ENCODE measurements at regions not wholly inside any gene's neighbourhood (a gene's known extent, or its start where the extent isn't known, plus 50 kb on each side); places are given as distances from the start of the nearest gene placed in this dataset.

- in situ Hi-C loops (cut with HindIII; ENCODE audit: low pct_ligation_motif_present, low pct_unique_long_range_greater_than_20kb, low sequenced_read_pairs): no loop called here
- no peak for DNase-seq
Measured at GRCh38 chr1:25033030-25033827, 103.2 kb upstream of the RUNX3 start.

GRCh38 chr1:25031966-25032667 lies 102.0 kb upstream of the RUNX3 start:
- DNase-seq: no peak
- in situ Hi-C loops (cut with HindIII; ENCODE audit: low pct_ligation_motif_present, low pct_unique_long_range_greater_than_20kb, low sequenced_read_pairs): no loop called here

GRCh38 chr1:25031601-25031965 lies 101.5 kb upstream of the RUNX3 start:
- no peak for DNase-seq
- in situ Hi-C loops (cut with HindIII; ENCODE audit: low pct_ligation_motif_present, low pct_unique_long_range_greater_than_20kb, low sequenced_read_pairs): no loop called here

GRCh38 chr1:25030674-25031589 lies 100.9 kb upstream of the RUNX3 start:
- no peak for DNase-seq
- in situ Hi-C loops (cut with HindIII; ENCODE audit: low pct_ligation_motif_present, low pct_unique_long_range_greater_than_20kb, low sequenced_read_pairs): no loop called here

GRCh38 chr1:25030012-25030411 lies 99.9 kb upstream of the RUNX3 start:
- no peak for DNase-seq
- in situ Hi-C loops (cut with HindIII; ENCODE audit: low pct_ligation_motif_present, low pct_unique_long_range_greater_than_20kb, low sequenced_read_pairs): no loop called here

GRCh38 chr1:25028907-25029599 lies 99.0 kb upstream of the RUNX3 start:
- DNase-seq: no peak
- in situ Hi-C loops (cut with HindIII; ENCODE audit: low pct_ligation_motif_present, low pct_unique_long_range_greater_than_20kb, low sequenced_read_pairs): no loop called here

- no peak for DNase-seq
- in situ Hi-C loops (cut with HindIII; ENCODE audit: low pct_ligation_motif_present, low pct_unique_long_range_greater_than_20kb, low sequenced_read_pairs): no loop called here
Measured at GRCh38 chr1:25028587-25028906, 98.5 kb upstream of the RUNX3 start.

GRCh38 chr1:25027822-25028586 lies 97.9 kb upstream of the RUNX3 start:
- DNase-seq: no peak
- in situ Hi-C loops (cut with HindIII; ENCODE audit: low pct_ligation_motif_present, low pct_unique_long_range_greater_than_20kb, low sequenced_read_pairs): no loop called here

GRCh38 chr1:25026730-25027450 lies 96.8 kb upstream of the RUNX3 start:
- in situ Hi-C loops (cut with HindIII; ENCODE audit: low pct_ligation_motif_present, low pct_unique_long_range_greater_than_20kb, low sequenced_read_pairs): no loop called here
- DNase-seq: no peak

- no peak for DNase-seq
- in situ Hi-C loops (cut with HindIII; ENCODE audit: low pct_ligation_motif_present, low pct_unique_long_range_greater_than_20kb, low sequenced_read_pairs): no loop called here
Measured at GRCh38 chr1:25026304-25026703, 96.2 kb upstream of the RUNX3 start.

- in situ Hi-C loops (cut with HindIII; ENCODE audit: low pct_ligation_motif_present, low pct_unique_long_range_greater_than_20kb, low sequenced_read_pairs): no loop called here
- no peak for DNase-seq
Measured at GRCh38 chr1:25024615-25025350, 94.7 kb upstream of the RUNX3 start.

GRCh38 chr1:25023826-25024225 lies 93.8 kb upstream of the RUNX3 start:
- no peak for DNase-seq
- in situ Hi-C loops (cut with HindIII; ENCODE audit: low pct_ligation_motif_present, low pct_unique_long_range_greater_than_20kb, low sequenced_read_pairs): no loop called here

- in situ Hi-C loops (cut with HindIII; ENCODE audit: low pct_ligation_motif_present, low pct_unique_long_range_greater_than_20kb, low sequenced_read_pairs): no loop called here
- no peak for DNase-seq
Measured at GRCh38 chr1:25023190-25023578, 93.1 kb upstream of the RUNX3 start.

- no peak for DNase-seq
- in situ Hi-C loops (cut with HindIII; ENCODE audit: low pct_ligation_motif_present, low pct_unique_long_range_greater_than_20kb, low sequenced_read_pairs): no loop called here
Measured at GRCh38 chr1:25022361-25023189, 92.5 kb upstream of the RUNX3 start.

GRCh38 chr1:25021591-25022215 lies 91.6 kb upstream of the RUNX3 start:
- in situ Hi-C loops (cut with HindIII; ENCODE audit: low pct_ligation_motif_present, low pct_unique_long_range_greater_than_20kb, low sequenced_read_pairs): no loop called here
- DNase-seq: no peak
